Fibroblast of peridontal ligament (primary cell): ENCODE measurements at regions not wholly inside any gene's neighbourhood (a gene's known extent, or its start where the extent isn't known, plus 50 kb on each side); places are given as distances from the start of the nearest gene placed in this dataset.
A peak's percentile ranks its signal among the peaks of the same experiment; 100 is the strongest.

ENCODE experiments used
- DNase-seq: peaks from one replicate; pipeline ENCODE4 v3.0.0-alpha.2; 2010; ENCODE audit errors: extremely low read depth

DNA sequence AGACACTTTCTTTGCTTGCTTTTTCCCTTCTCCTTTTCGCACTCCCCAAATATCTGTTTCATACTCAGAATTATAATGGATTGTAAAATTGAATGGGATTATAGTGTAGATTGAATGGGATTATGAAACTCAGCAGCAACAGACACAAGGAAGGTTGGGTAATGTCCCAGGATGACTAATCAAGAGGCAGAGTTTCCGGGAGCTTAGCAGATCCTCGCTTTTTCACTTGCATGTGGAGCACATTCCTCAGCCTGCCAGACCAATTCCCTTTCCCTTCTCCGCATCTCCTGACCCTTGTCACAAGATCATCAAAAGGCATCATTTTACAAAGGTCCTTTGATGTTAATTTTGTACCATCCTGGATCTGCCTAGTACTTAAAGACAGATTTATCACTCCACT, 55.1 kb upstream of the SLC1A1 start:
- DNase-seq: peak; percentile 69

DNA sequence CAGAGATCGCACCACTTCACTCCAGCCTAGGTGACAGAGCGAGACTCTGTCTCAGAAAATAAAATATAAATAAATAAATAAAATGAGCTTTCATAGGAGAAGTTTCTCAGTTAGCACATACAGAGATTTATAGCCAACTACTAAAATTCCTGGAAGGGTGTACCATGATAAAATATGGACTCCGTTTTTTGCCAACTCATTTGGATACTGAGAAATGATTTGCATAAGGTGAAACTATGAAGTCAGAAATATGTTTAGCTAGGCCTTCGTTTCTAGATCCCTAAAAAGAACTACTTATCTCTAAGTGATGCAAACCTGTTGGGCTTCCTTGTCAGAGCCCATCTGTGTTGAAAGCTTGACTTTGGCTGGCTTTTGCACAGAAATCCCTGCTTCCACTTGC, 56.9 kb upstream of the SLC1A1 start:
- no peak for DNase-seq

DNA sequence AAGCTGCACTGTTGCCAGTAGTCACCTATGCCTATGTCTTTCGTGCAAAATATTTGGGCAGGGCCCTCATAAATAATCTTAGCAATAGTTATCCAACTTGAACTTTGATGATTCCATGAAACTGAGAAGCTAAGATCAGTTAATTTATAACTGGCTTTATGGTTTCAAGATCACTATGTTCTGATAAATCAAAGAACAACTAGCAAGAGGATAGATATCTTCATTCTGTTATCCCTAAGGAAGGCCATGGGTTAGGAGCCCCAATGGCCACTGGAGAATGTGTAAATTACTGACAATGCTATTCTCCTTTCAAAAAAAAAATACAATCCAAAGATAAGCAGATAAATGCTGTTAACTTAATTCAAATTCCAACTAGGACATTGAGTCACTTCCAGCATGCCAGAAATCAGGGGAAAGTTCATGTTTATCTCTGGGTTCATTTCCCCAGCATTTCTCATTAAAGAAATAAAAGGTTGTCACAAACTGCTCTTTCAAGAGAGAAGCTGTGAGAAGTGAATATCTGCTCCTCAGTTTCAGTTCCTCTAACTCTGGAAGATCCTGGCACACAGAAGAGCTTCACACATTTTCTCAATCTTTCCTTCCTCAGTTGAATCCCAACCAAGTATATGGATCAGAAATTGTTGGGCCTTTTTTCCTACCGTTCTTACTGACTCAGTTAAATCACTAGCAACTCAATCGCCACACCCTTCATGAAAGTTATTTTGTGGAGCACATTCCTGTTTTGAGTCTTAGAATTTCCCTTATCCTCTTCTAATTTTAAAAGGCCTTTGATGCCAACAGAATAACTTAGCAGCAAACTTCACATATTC, 59.6 kb upstream of the SLC1A1 start:
- peak; percentile 19 for DNase-seq

DNA sequence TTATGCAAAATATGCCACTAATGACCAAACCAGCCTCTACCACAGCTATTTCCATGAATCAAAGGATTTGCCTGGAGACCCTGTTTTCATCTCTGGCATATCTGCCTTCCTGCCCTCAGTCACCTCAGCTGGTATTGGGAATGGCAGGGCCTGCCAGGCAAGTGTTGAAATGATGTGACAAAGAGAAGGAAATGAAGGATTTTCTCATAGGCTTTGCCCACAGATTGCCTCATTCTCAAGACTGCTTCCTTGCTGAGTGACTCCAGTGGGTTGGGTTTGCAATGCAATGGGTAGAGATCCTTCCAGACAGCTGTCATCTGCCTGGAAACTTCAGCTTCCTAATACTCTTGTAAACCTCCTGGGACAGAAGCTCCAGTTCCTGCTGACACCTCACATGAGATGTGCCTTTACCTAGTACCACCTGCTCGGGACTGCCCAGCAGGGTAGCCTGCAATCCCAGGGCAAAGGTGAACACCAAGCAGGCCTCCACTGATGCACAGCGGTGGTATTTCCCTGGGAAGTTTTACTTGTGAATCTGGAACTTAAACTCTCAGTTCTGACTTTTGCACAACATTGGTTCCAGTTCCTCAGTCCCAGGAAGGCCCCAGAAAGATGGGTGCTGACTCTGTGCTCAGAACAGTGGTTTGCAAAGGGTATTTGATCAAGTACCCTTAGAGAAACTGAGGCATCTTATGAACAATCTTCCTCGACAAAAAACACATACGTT, 64.8 kb upstream of the SLC1A1 start:
- DNase-seq: peak; percentile 36

DNA sequence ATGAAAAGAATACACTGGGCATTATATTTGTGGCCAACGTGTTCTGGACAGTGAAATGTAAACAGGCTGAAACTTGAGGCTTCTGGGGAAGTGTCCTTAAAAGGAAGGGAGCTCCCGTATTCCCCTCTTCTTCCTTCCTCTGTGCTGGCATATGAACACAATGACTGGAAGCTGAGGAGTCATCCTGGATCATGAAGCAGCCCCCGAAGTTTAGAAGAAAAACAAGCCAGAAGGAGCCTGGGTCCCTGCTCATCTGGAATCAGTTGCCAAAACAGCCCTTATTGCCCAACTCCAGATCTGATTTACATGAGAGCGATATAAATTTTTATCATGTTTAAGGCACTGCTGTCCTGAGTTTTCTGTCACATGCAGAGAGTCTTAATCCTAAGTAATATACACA, 65.4 kb upstream of the SLC1A1 start:
- no peak for DNase-seq

DNA sequence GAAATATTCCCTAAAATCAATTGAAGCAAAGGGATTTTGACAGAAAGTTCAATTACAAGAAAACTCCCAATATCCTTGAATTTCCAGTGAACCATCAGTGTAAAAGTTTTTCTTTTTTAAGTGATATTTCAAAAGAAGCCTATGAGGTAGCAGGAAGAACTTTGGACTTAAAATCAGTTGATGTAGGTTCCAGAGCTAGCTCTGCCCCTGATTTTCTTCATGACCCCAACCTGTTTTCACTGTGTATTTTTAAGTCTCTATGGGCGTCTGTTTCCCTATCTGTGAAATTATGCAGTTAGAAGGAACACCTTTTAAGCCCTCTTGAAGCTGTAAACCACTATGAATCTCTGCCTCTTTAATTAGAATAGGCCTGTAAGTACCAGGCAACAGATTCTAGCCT, 66.2 kb upstream of the SLC1A1 start:
- DNase-seq: no peak

DNA sequence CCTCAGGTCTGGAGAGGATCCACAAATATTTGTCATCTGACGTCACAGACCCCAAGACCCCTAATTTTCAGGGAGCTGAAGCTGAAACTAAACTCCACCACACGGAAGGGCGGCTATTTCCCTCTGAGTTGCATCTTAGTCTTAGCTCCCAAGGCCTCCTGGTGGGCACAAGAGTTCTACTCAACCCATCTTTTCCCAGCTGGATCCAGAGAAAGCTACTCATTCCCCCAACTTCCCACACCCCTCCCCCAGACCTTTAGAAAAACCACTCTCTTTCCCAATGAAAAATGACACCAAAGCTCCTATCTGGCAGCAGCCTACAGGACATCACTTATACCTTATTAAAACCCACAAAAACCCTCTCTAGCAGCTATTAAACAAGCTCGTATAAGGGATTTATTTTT, 67.1 kb upstream of the SLC1A1 start:
- no peak for DNase-seq

DNA sequence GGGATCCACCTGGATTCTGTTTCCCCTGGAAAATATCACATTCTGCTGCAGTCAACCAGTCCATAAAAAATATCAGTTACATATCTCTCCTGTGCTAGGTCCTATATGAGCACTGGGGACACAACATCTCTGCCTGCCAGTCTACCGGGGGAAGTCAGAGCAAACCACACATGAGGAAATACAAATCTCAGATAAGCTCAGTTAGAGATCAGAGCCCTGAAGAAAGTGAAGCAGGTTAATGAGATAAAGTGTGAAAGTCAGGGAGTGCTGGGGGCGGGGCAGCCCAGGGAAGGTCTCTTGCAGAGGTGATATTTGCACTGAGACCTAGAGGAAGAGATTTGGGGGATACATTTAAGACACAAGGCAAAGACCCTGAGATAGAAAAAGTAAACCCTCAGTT, 67.8 kb upstream of the SLC1A1 start:
- no peak for DNase-seq

DNA sequence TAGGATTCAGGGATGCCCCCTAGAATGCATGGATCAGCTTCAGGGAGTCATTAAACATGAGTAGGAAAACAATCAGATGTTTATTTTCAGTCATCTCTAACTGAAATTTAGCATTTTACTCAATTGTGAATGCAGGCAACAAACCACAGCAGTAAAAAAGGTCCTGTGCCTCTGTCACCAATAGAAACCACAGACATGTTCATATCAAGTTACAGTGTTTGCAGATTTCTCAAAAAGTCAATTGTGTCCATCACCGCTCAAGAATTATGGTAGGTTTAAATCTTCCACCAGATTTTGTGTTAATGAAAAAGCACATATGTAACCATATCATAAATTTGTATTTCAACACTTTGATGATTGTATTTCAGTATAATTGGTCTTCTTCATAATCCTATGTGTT, 68.4 kb upstream of the SLC1A1 start:
- no peak for DNase-seq

DNA sequence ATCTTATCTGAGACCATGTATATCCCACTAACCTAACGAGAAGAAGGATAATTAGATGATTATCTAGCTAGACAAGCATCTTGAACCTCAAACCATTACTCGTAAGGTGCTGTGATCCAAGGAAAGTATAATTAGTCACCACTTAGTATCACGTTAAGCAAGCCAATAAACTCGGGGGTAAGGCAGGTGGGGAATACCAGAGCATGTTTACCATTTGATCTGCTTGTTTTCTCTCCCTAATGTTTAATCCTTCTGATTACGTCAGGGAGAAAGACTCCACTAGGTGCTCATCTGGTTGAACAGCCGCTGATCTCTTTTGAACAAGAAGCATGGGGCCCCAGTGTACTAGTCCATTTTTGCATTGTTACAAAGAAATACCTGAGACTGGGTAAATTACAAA, 69.9 kb upstream of the SLC1A1 start:
- no peak for DNase-seq

DNA sequence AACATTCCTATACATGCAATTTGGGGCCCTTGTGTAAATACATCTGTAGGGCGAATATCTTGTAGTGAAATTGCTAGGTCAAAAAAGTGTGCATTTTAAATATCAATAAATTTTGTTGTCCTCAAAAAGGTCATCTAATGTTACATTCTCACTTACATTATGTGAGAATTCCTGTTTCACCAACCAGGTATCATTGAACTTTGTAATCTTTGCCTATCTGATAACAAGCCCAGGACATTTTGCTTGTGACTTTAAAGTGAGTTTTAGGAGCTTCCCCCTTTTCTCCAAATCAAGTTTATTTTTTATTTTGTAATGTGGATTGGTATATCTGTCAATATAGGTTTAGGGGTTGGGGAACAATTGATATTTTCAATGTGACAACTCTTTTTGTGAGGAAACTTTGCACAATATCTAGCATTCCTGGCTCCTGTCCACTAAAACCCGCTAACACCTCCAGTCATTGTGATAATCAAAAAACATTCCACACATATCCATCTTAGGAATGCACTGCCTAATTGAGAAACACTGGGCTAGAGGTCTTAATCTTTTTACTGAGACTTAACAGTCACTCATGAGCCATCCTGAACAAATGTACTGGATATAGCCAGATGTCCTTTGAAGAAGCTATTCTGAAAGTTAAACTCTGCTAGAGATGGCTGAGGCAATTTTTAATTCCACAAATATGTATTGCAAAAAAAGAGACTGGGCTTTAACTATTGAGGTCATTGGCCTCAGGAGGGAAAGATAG, 72.5 kb upstream of the SLC1A1 start:
- DNase-seq: peak; percentile 63

DNA sequence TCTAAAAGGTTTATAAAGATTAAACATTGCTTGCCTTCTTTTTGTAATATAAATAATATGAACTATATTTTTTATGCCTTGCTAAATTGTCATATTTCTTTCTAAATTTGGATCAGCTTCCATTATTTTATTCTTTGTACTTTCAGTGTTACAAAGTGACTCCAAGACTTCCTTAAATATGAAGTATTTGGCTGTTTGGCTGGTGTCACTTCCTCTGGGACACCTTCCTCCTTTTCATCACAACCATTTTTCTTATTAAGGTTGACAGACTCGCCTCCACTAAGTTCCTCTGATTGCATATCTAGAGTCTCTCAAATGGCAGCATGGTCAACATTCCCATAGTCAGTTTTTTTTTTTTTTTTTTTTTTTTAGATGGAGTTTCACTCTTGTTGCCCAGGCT, 73.8 kb upstream of the SLC1A1 start:
- no peak for DNase-seq

DNA sequence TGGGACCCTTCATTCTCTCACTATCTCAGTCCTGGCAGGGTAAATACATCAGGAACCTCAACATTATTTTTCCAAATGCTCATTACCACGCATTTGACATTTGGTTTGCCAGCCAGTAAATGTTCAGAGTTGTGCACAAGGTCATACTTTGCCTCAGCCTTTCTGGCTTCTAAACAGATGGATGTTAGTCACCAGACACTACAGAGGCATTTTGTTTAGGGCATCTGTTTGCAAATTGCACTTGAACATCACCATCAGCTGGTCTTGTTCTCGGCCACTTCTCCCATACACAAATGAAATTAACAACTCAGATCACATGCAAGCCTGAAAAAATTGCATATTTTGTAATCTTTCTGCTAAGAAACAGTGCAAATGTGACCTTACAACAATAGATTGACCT, 75.0 kb upstream of the SLC1A1 start:
- no peak for DNase-seq

DNA sequence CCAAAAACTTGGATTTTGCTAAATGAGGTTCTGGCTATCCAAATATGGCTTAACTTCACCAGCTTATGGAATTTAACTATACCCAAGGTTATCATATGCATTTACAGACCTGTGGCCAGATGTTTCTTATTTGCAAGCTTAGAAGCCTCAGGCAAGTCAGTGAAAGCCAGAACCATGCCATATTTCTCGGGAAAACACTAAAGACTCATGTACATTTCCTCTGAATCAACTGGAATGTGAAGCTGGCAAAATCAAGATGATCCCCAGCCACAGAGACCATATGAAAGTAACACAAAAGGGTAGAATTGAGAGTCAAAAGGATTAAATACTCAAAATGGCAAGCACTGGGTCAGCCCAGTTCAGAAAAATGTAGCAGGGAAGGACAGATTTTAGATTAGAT, 76.4 kb upstream of the SLC1A1 start:
- DNase-seq: peak; percentile 64

DNA sequence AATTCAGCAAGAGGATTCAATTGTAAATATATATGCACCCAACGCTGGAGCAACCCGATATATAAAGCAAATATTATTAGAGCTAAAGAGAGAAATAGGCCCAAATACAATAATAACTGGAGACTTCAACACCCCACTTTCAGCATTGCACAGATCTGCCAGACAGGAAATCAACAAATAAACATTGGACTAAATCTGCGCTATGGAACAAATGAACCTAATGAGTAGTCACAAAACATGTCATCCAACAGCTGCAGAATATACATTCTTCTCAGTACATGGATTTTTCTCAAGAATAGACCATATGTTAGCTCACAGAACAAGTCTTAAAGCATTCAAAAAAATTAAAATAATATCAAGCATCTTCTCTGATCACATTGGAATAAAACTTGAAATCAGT, 86.1 kb upstream of the SLC1A1 start:
- DNase-seq: no peak

DNA sequence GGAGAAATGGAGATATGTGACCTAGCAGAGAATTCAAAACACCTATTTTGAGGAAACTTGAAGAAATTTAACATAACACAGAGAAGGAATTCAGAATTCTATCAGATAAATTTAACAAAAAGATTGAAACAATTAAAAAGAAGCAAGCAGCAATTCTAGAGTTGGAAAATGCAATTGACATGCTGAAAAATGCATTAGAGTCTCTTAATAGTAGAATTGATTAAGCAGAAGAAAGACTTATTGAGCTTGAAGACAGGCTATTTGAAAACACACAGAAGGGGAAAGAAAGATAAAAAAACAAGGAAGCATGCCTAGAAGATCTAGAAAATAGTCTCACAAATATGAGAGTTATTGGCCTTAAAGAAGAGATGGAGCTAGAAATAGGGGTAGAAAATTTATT, 87.8 kb upstream of the SLC1A1 start:
- no peak for DNase-seq

DNA sequence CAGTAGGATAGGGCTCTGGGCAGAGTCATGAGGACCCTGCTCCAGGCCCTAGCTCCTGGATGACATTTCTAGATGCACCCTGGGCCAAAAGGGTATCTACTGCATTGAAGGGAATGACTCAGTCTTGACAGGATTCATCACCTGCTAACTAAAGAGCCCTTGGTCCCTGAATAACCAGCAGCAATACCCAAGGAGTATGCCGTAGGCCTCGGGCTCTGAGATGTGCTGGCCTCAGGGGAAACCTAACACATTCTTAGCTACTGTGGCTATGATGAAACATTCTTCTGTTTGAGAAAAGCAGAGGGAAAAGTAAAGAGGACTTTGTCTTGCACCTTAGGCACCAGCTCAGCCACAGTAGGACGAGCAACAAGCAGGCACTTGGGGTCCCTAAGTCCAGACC, 89.5 kb upstream of the SLC1A1 start:
- no peak for DNase-seq

DNA sequence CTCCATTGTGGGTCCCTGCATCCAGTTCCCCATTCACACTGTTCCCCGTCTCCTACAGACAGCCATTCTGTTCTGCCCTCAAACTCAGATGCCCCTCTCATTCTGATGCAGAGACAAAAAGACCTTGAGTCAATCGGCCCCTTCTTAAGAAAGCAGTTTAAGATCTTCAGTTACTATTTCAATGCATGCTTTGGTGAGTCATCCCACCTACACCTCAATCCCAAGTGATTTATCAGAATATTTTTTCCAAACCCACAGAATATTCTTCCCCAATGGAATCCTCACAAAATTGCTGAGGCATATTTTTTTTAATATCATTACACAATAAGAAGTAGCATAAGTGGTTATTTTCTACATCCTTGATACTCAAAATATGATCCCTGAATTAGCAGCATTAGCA, 92.4 kb upstream of the SLC1A1 start:
- DNase-seq: peak; percentile 42

DNA sequence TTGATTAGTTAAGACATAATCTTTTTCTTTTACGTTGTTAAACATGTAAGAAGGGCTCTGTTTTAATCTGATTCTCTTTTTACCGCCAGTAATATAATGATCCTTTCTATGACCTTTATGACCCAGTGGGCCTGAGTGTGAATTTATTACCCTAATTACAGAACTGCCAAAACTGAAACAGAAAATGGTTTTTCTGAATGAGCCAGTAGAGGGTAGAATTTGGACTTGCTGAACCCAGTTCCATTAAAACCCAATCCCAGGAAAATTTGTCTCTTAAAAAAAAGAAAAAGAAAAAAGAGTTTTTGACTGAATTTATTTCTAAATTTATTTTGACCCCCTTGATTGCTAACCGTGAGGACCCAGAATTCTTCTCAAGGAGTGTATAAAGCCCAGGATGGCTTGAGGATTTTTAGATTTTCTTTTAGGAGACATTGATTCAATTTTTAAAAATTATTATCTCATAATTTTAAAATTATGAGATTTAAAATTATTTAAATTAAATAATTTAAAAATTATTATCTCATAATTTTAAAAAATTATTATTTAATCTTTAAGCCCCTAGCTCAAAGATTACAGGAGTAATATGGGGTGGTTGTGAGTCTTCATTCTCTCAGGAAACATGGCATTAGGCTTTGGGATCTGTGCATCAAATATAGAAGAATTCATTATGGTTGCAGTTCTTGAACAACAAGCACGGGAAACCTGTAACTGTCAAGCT, 94.1 kb upstream of the GLIS3 start:
- DNase-seq: no peak

DNA sequence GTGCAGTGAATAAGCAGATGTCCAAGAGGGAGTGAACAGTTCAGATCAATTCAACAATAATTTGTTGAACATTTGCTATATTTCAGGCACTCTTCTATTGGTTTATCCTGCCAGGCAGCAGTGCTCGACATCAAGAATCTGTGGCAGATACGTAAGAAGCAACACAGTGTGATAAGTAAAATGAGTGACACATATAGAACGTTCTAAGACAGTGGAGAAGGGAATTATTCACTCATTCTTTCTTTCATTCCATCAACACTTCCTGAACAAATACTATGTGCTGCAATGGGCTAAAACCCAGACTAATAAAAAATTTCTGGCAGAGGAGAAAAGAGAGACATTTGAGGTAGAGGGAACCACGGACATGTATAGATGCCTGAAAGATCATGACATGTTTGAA, 89.9 kb upstream of the GLIS3 start:
- DNase-seq: no peak

DNA sequence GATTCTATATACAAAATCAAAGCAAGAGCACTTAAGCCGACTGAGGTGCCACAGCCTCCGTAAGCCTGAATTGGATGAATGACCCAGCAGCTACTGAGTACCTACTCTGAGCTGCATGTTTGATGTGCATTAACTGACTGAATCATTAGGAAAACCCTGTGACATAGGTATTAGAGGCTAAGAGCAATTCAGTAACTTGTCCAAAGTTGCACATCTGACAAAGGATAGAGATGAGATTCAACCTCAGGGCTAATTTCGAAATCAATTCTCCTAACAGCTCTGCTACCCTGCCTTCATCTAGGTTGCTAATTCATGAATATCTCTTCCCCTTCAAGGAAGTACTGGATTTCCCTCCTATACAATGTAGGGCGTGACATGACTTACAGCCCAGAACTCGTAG, 89.1 kb upstream of the GLIS3 start:
- DNase-seq: no peak

DNA sequence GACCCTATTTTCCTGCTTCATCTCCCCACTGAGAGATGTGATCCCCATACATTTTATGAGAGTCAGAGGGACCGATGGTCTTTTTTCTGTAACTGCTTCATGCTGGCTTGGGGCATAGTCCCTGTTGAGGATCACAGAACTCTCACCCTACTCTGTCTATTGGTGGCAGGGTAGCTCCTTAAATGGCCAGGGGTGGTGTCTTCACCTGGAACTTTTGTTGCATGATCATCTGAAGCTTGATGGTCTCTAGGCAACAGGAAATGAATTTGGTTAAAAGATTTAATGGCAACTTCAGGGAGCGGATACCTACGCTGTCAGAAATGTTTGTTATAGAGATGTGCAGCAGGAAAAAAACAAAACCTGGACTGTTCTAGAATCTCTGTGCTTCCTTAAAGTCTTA, 87.0 kb upstream of the GLIS3 start:
- DNase-seq: no peak
